GM21381 (cell line): ENCODE measurements at regions not wholly inside any gene's neighbourhood (a gene's known extent, or its start where the extent isn't known, plus 50 kb on each side); places are given as distances from the start of the nearest gene placed in this dataset.
"Not testable (repeated sequence)": the region's sequence is repeated elsewhere in the genome, so short reads cannot be mapped to it uniquely, and the experiment has no call there.

Source experiments
- ATAC-seq: cut with Tn5 transposase; IDR thresholded peaks from one replicate; pipeline ENCODE4 v1.9.1; 2021; ENCODE audit warnings: mild to moderate bottlenecking, moderate library complexity; ENCODE audit not compliant: unreplicated experiment

GRCh38 chr10:7070950-7071349, 339.9 kb downstream of the SFMBT2 start:
- no peak for ATAC-seq

GRCh38 chr10:7069706-7070105, 341.1 kb downstream of the SFMBT2 start:
- ATAC-seq: no peak

- no peak for ATAC-seq
Measured at GRCh38 chr10:7056216-7056615, 354.6 kb downstream of the SFMBT2 start.

GRCh38 chr10:7054915-7055314, 355.9 kb downstream of the SFMBT2 start:
- ATAC-seq: no peak

- ATAC-seq: no peak
Measured at GRCh38 chr10:7053195-7053594, 357.6 kb downstream of the SFMBT2 start.

- ATAC-seq: not testable (repeated sequence)
Measured at GRCh38 chr10:7050024-7050423, 360.8 kb downstream of the SFMBT2 start.

- ATAC-seq: no peak
Measured at GRCh38 chr10:7048061-7048460, 362.8 kb downstream of the SFMBT2 start.

- peak; percentile 66 for ATAC-seq
Measured at GRCh38 chr10:7046615-7047014, 364.2 kb downstream of the SFMBT2 start.

- peak; percentile 84 for ATAC-seq
Measured at GRCh38 chr10:7045891-7046599, 364.8 kb downstream of the SFMBT2 start.

GRCh38 chr10:7043055-7043653, 367.7 kb downstream of the SFMBT2 start:
- no peak for ATAC-seq

GRCh38 chr10:7042419-7043054, 368.3 kb downstream of the SFMBT2 start:
- no peak for ATAC-seq

GRCh38 chr10:7042000-7042399, 368.8 kb downstream of the SFMBT2 start:
- ATAC-seq: no peak

GRCh38 chr10:7040681-7041080, 370.2 kb downstream of the SFMBT2 start:
- ATAC-seq: no peak

GRCh38 chr10:7039859-7040258, 371.0 kb downstream of the SFMBT2 start:
- no peak for ATAC-seq

GRCh38 chr10:7038416-7038815, 372.4 kb downstream of the SFMBT2 start:
- ATAC-seq: no peak

- ATAC-seq: not testable (repeated sequence)
Measured at GRCh38 chr10:7037434-7037833, 373.4 kb downstream of the SFMBT2 start.

GRCh38 chr10:7036951-7037350, 373.9 kb downstream of the SFMBT2 start:
- no peak for ATAC-seq

GRCh38 chr10:7035126-7035761, 375.6 kb downstream of the SFMBT2 start:
- ATAC-seq: no peak

- no peak for ATAC-seq
Measured at GRCh38 chr10:7033031-7033430, 377.8 kb downstream of the SFMBT2 start.

GRCh38 chr10:7030134-7030855, 380.5 kb downstream of the SFMBT2 start:
- ATAC-seq: no peak

GRCh38 chr10:7029672-7030071, 381.2 kb downstream of the SFMBT2 start:
- ATAC-seq: no peak
